ENCODE measurements at regions not wholly inside any gene's neighbourhood (a gene's known extent, or its start where the extent isn't known, plus 50 kb on each side); places are given as distances from the start of the nearest gene placed in this dataset.
"Not testable (repeated sequence)": the region's sequence is repeated elsewhere in the genome, so short reads cannot be mapped to it uniquely, and the experiment has no call there.

GRCh38 chr1:120288167-120288566, 111.8 kb upstream of the SEC22B start:
- H3K27ac Mint-ChIP-seq (ENCODE audit: low read depth, unreplicated experiment); intact Hi-C loops (cut with micrococcal nuclease); H3K27me3 Mint-ChIP-seq (ENCODE audit: insufficient read depth, unreplicated experiment); CTCF ChIA-PET; BruUV-seq (replicated peaks); H3K4me1 Mint-ChIP-seq (ENCODE audit: insufficient read depth, unreplicated experiment); H3K4me3 Mint-ChIP-seq (ENCODE audit: unreplicated experiment); DNase-seq (ENCODE audit: unreplicated experiment); POLR2A ChIA-PET; H3K9me3 Mint-ChIP-seq (ENCODE audit: unreplicated experiment); H3K36me3 Mint-ChIP-seq (ENCODE audit: insufficient read depth, unreplicated experiment): not testable (repeated sequence)

DNA sequence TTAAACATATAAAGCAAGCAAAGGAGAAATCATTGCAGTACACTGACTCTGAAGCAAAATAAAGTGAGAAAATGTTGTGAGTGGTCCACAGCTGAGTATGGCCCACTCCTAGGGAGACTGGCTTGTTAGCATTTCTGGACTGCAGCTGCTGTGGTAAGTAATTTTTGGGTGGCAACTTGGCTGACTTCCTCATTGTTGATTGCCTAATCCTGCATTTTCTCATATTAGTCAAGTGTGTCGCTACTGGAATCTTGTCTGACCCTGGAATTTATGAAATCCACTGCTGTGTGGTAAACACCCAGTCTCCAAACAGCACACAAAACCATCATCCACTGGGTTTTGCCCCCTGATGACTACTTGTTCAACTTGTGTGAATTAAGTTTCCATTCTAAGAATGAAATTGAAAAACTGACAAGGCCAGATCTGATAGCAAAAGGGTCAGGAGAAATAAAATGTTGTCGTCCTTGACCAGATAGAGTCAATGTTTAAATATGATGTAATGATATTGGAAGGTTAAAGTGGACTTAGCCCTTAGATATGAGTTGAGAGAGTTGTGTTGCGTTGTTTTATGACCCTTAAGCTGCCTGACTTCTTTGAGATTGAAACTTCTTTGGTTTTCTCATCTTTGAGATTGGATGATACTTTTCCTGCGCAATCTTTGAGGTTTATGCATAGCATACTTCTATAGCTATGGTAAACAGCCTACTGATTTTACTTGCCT, 106.6 kb upstream of the SEC22B start:
- H3K27ac Mint-ChIP-seq (ENCODE audit: low read depth, unreplicated experiment); CTCF ChIA-PET; H3K27me3 Mint-ChIP-seq (ENCODE audit: insufficient read depth, unreplicated experiment); POLR2A ChIA-PET; BruUV-seq (replicated peaks); H3K4me3 Mint-ChIP-seq (ENCODE audit: unreplicated experiment); H3K9me3 Mint-ChIP-seq (ENCODE audit: unreplicated experiment); DNase-seq (ENCODE audit: unreplicated experiment); H3K4me1 Mint-ChIP-seq (ENCODE audit: insufficient read depth, unreplicated experiment); intact Hi-C loops (cut with micrococcal nuclease); H3K36me3 Mint-ChIP-seq (ENCODE audit: insufficient read depth, unreplicated experiment): not testable (repeated sequence)

GRCh38 chr1:120278259-120278610, 101.9 kb upstream of the SEC22B start:
- H3K36me3 Mint-ChIP-seq (ENCODE audit: insufficient read depth, unreplicated experiment); intact Hi-C loops (cut with micrococcal nuclease); H3K9me3 Mint-ChIP-seq (ENCODE audit: unreplicated experiment); DNase-seq (ENCODE audit: unreplicated experiment); H3K27ac Mint-ChIP-seq (ENCODE audit: low read depth, unreplicated experiment); H3K4me3 Mint-ChIP-seq (ENCODE audit: unreplicated experiment); CTCF ChIA-PET; POLR2A ChIA-PET; H3K4me1 Mint-ChIP-seq (ENCODE audit: insufficient read depth, unreplicated experiment); BruUV-seq (replicated peaks); H3K27me3 Mint-ChIP-seq (ENCODE audit: insufficient read depth, unreplicated experiment): not testable (repeated sequence)

GRCh38 chr1:120277428-120278258, 101.3 kb upstream of the SEC22B start:
- H3K27ac Mint-ChIP-seq (ENCODE audit: low read depth, unreplicated experiment); H3K4me3 Mint-ChIP-seq (ENCODE audit: unreplicated experiment); BruUV-seq (replicated peaks); POLR2A ChIA-PET; intact Hi-C loops (cut with micrococcal nuclease); DNase-seq (ENCODE audit: unreplicated experiment); H3K27me3 Mint-ChIP-seq (ENCODE audit: insufficient read depth, unreplicated experiment); H3K4me1 Mint-ChIP-seq (ENCODE audit: insufficient read depth, unreplicated experiment); H3K9me3 Mint-ChIP-seq (ENCODE audit: unreplicated experiment); H3K36me3 Mint-ChIP-seq (ENCODE audit: insufficient read depth, unreplicated experiment); CTCF ChIA-PET: not testable (repeated sequence)

DNA sequence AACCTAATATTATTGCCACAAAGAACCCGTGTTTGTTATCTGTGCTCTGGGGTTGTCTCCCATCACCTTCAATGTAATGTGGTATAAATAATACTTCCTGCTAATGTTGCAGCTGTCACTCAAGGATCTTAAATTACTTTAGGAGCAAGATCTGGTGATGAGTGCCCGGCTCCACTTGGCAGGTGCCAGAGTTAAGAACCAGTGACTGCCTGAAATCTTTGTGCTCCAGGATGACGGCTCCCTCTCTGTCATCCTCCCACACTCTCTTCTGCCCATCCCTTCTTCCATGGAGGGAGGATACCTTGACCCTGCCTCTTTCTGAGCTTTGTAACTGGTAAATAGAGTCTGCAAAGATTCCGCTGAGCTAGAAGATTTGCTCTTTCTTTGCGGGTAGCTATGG, 100.4 kb upstream of the SEC22B start:
- BruUV-seq (replicated peaks); H3K36me3 Mint-ChIP-seq (ENCODE audit: insufficient read depth, unreplicated experiment); POLR2A ChIA-PET: not testable (repeated sequence)

GRCh38 chr1:120274438-120274837, 98.1 kb upstream of the SEC22B start:
- H3K4me3 Mint-ChIP-seq (ENCODE audit: unreplicated experiment); H3K27me3 Mint-ChIP-seq (ENCODE audit: insufficient read depth, unreplicated experiment); intact Hi-C loops (cut with micrococcal nuclease); CTCF ChIA-PET; H3K4me1 Mint-ChIP-seq (ENCODE audit: insufficient read depth, unreplicated experiment); DNase-seq (ENCODE audit: unreplicated experiment); POLR2A ChIA-PET; BruUV-seq (replicated peaks); H3K9me3 Mint-ChIP-seq (ENCODE audit: unreplicated experiment); H3K36me3 Mint-ChIP-seq (ENCODE audit: insufficient read depth, unreplicated experiment); H3K27ac Mint-ChIP-seq (ENCODE audit: low read depth, unreplicated experiment): not testable (repeated sequence)

More for the DNA sequence above, 100.4 kb upstream of the SEC22B start:
- DNase-seq (ENCODE audit: unreplicated experiment); H3K27me3 Mint-ChIP-seq (ENCODE audit: insufficient read depth, unreplicated experiment); H3K27ac Mint-ChIP-seq (ENCODE audit: low read depth, unreplicated experiment); H3K9me3 Mint-ChIP-seq (ENCODE audit: unreplicated experiment); intact Hi-C loops (cut with micrococcal nuclease); H3K4me1 Mint-ChIP-seq (ENCODE audit: insufficient read depth, unreplicated experiment); CTCF ChIA-PET; H3K4me3 Mint-ChIP-seq (ENCODE audit: unreplicated experiment): not testable (repeated sequence)

DNA sequence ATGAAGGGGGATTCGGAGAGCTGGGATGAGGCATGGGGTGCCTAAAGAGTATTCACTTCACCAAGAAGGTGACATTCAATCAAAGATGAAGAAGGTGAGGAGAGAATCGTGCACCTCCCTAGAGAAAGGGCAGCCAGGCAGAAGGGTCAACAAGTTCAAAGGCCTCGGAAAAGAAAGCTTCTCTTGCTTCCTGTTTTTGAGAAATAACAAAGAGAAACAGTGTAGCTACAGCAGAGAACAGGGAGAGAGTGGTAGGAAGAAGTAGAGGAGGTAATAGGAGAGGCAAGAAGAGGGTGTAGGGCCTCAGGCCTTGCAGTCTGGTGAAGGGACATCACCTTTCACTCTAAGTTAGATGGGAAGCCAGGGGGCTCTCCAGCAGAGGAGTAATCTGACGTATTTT, 97.0 kb upstream of the SEC22B start:
- CTCF ChIA-PET; DNase-seq (ENCODE audit: unreplicated experiment); H3K4me1 Mint-ChIP-seq (ENCODE audit: insufficient read depth, unreplicated experiment); intact Hi-C loops (cut with micrococcal nuclease); BruUV-seq (replicated peaks); H3K27ac Mint-ChIP-seq (ENCODE audit: low read depth, unreplicated experiment); H3K36me3 Mint-ChIP-seq (ENCODE audit: insufficient read depth, unreplicated experiment); H3K9me3 Mint-ChIP-seq (ENCODE audit: unreplicated experiment); H3K4me3 Mint-ChIP-seq (ENCODE audit: unreplicated experiment); H3K27me3 Mint-ChIP-seq (ENCODE audit: insufficient read depth, unreplicated experiment); POLR2A ChIA-PET: not testable (repeated sequence)

GRCh38 chr1:120272242-120272641, 95.9 kb upstream of the SEC22B start:
- DNase-seq (ENCODE audit: unreplicated experiment); CTCF ChIA-PET; H3K36me3 Mint-ChIP-seq (ENCODE audit: insufficient read depth, unreplicated experiment); H3K27ac Mint-ChIP-seq (ENCODE audit: low read depth, unreplicated experiment); H3K4me1 Mint-ChIP-seq (ENCODE audit: insufficient read depth, unreplicated experiment); POLR2A ChIA-PET; H3K27me3 Mint-ChIP-seq (ENCODE audit: insufficient read depth, unreplicated experiment); BruUV-seq (replicated peaks); H3K4me3 Mint-ChIP-seq (ENCODE audit: unreplicated experiment); intact Hi-C loops (cut with micrococcal nuclease); H3K9me3 Mint-ChIP-seq (ENCODE audit: unreplicated experiment): not testable (repeated sequence)

DNA sequence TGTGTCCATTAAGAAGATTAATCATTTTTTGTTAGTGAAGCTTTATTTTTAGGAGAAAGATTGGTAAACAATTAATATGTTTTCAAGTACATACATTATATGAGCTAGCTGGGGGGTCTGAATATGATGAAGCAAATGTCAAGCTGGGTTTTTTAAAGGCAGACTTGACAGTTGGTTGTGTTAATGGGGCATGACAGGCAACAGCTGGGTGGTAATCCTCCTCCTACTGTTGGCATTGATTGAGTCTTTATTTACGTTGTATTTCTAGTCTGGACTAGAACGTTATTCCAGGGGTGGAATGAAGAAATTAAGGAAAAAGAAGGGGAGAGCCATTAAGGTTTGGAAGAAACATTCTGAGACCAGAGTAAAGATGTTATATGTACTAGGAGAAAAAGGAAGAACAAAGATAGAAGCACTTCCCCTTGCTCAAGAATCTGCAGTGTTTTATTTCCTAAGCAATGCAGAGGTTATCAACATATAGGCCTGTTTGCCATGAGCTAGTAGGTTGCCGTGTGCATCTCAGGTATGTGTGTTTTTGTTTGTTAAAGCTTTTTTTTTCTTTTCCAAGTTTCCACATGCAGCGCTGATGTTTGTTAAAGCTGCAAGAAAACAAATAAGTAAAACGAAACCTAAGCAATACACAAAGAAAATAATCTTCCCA, 95.4 kb upstream of the SEC22B start:
- H3K4me1 Mint-ChIP-seq (ENCODE audit: insufficient read depth, unreplicated experiment); CTCF ChIA-PET; POLR2A ChIA-PET; H3K27ac Mint-ChIP-seq (ENCODE audit: low read depth, unreplicated experiment); H3K4me3 Mint-ChIP-seq (ENCODE audit: unreplicated experiment); BruUV-seq (replicated peaks); intact Hi-C loops (cut with micrococcal nuclease); DNase-seq (ENCODE audit: unreplicated experiment); H3K27me3 Mint-ChIP-seq (ENCODE audit: insufficient read depth, unreplicated experiment); H3K36me3 Mint-ChIP-seq (ENCODE audit: insufficient read depth, unreplicated experiment); H3K9me3 Mint-ChIP-seq (ENCODE audit: unreplicated experiment): not testable (repeated sequence)
